Neural cell (in vitro differentiated cells): ENCODE measurements at regions not wholly inside any gene's neighbourhood (a gene's known extent, or its start where the extent isn't known, plus 50 kb on each side); places are given as distances from the start of the nearest gene placed in this dataset.

ENCODE experiments used
- H2AFZ ChIP-seq: fragments of 200-600, 300-800 bp; sonication (generic), shearing (Covaris generic); 2 replicates; pipeline ENCODE4 v1.6.0; 2014; ENCODE audit warnings: low read depth, mild to moderate bottlenecking, antibody characterized with exemption, low read length, moderate library complexity
- H3F3A ChIP-seq: fragments of 200-600 bp; shearing (Covaris generic); 2 replicates; pipeline ENCODE4 v1.6.1; 2016; ENCODE audit warnings: mild to moderate bottlenecking, moderate library complexity, mixed read lengths, antibody characterized with exemption, low read length; ENCODE audit not compliant: insufficient read depth, poor library complexity, severe bottlenecking
- H3K27ac ChIP-seq: fragments of 200-600, 300-800 bp; sonication (generic), shearing (Covaris generic); 2 replicates; pipeline ENCODE4 v1.5.1; 2014; ENCODE audit warnings: mild to moderate bottlenecking, low read length, moderate library complexity
- H3K27me3 ChIP-seq: fragments of 300-800, 200-600 bp; sonication (generic), shearing (Covaris generic); 2 replicates; pipeline ENCODE4 v1.6.0; 2014; ENCODE audit warnings: mild to moderate bottlenecking, low read depth, low read length, moderate library complexity; ENCODE audit not compliant: insufficient read depth
- H3K36me3 ChIP-seq: fragments of 300-800, 200-600 bp; sonication (generic), shearing (Covaris generic); 2 replicates; pipeline ENCODE4 v1.5.1; 2014; ENCODE audit warnings: mild to moderate bottlenecking, antibody characterized with exemption, low read length, moderate library complexity; ENCODE audit not compliant: insufficient read depth
- H3K4me2 ChIP-seq: fragments of 300-800, 200-600 bp; sonication (generic), shearing (Covaris generic); 2 replicates; pipeline ENCODE4 v1.6.0; 2014; ENCODE audit warnings: mild to moderate bottlenecking, low read length
- H3K4me3 ChIP-seq: fragments of 300-800, 200-600 bp; sonication (generic), shearing (Covaris generic); 2 replicates; pipeline ENCODE4 v1.5.1; 2014; ENCODE audit warnings: mild to moderate bottlenecking, low read length, moderate library complexity
- H3K79me2 ChIP-seq: fragments of 200-600 bp; shearing (Covaris generic); replicated peaks from 2 replicates; pipeline ENCODE4 v1.6.0; 2014; ENCODE audit warnings: mild to moderate bottlenecking, low read length, moderate library complexity; ENCODE audit not compliant: insufficient read depth
- H3K9ac ChIP-seq: fragments of 300-800, 200-600 bp; sonication (generic), shearing (Covaris generic); 2 replicates; pipeline ENCODE4 v1.6.1; 2016; ENCODE audit warnings: mild to moderate bottlenecking, low read length, mixed read lengths
- H3K9me2 ChIP-seq: fragments of 200-600 bp; shearing (Covaris generic); 2 replicates; pipeline ENCODE4 v1.6.1; 2016; ENCODE audit warnings: mild to moderate bottlenecking, low read length, mixed read lengths; ENCODE audit not compliant: insufficient read depth
- H3K9me3 ChIP-seq: fragments of 200-600, 300-800 bp; sonication (generic), shearing (Covaris generic); 2 replicates; pipeline ENCODE4 v1.6.1; 2016; ENCODE audit warnings: mild to moderate bottlenecking, mixed run types, low read length, moderate library complexity, mixed read lengths
- H4K20me1 ChIP-seq: fragments of 200-600 bp; shearing (Covaris generic); 2 replicates; pipeline ENCODE4 v1.6.1; 2016; ENCODE audit warnings: mild to moderate bottlenecking, mixed run types; ENCODE audit not compliant: insufficient read depth
- CTCF ChIP-seq: fragments of 450-650 bp; IDR thresholded peaks from 2 replicates; pipeline ENCODE4 v1.5.1; 2014; ENCODE audit warnings: antibody characterized with exemption, mild to moderate bottlenecking, moderate library complexity; ENCODE audit not compliant: poor library complexity, severe bottlenecking
- EP300 ChIP-seq: fragments of 450-650 bp; conservative IDR thresholded peaks from 2 replicates; pipeline ENCODE4 v1.6.1; 2014; ENCODE audit warnings: antibody characterized with exemption, mild to moderate bottlenecking, moderate library complexity; ENCODE audit not compliant: poor library complexity, severe bottlenecking
- EZH2 ChIP-seq: fragments of 200-600, 300-800 bp; shearing (Covaris generic), sonication (generic); IDR thresholded peaks from 2 replicates; pipeline ENCODE4 v1.6.1; 2014; ENCODE audit warnings: antibody characterized with exemption, low read length, borderline replicate concordance, mild to moderate bottlenecking; ENCODE audit not compliant: insufficient read depth, poor library complexity, severe bottlenecking
- MXI1 ChIP-seq: fragments of 450-650 bp; conservative IDR thresholded peaks from 2 replicates; pipeline ENCODE4 v1.6.1; 2014; ENCODE audit warnings: antibody characterized with exemption, mild to moderate bottlenecking; ENCODE audit not compliant: poor library complexity, severe bottlenecking
- POLR2AphosphoS5 ChIP-seq: IDR thresholded peaks from 2 replicates; pipeline ENCODE4 v1.6.1; 2012
- RAD21 ChIP-seq: fragments of 450-650 bp; conservative IDR thresholded peaks from 2 replicates; pipeline ENCODE4 v1.6.1; 2014; ENCODE audit warnings: antibody characterized with exemption, mild to moderate bottlenecking, moderate library complexity
- REST ChIP-seq: IDR thresholded peaks from 2 replicates; pipeline ENCODE4 v1.6.1; 2012; ENCODE audit warnings: borderline replicate concordance
- SMC3 ChIP-seq: fragments of 450-650 bp; conservative IDR thresholded peaks from 2 replicates; pipeline ENCODE4 v1.6.1; 2014; ENCODE audit warnings: antibody characterized with exemption, mild to moderate bottlenecking, moderate library complexity; ENCODE audit not compliant: poor library complexity
- TAF1 ChIP-seq: IDR thresholded peaks from 2 replicates; pipeline ENCODE4 v1.6.1; 2012; ENCODE audit warnings: low read depth

DNA sequence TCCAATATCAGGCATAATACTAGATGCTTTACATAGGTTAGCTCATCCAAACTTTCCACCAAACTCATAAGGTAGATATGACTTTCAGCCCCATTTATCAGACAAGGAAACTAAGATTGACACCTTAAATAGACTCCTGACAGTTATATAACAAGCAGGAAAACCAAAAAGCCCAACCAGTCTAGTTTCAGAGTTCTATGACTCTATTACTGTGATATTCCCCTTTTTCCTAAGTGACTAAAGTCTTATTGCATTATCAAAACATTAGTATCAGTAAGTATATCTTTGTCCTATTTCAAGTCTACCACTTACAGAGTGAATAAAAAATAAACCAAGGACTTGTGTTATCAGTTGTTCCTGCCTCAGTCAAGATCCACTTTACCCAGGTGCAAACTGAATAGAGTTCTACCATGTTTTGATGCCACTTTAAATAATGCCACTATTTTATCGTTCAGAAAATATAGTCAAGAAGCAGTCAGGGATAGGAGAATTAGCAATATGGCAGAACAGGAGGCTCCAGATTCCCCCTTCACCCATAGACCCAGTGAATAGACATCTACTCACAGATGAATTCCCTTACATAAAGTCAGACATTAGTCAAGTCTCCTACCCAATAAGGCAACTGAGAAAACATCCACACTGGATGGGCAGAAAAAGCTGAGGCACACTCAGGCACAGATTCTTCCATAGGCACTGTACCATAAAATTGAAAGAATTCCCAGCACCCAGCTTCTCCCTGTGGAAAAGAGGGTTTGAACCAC is 74.1 kb downstream of the CRPPA start:
- no peaks in the 10 kb centered on the region for H3K36me3 ChIP-seq
- no peaks in the 10 kb centered on the region for H3K27me3 ChIP-seq
- no peak overlapping the region for H3K9ac ChIP-seq
- H3K4me2 ChIP-seq = no peak overlapping the region
- H3F3A ChIP-seq = no peaks in the 10 kb centered on the region
- no peaks in the 10 kb centered on the region for H3K9me3 ChIP-seq
- no peaks in the 10 kb centered on the region for H3K79me2 ChIP-seq
- H3K4me3 ChIP-seq = no peak overlapping the region
- H4K20me1 ChIP-seq = no peaks in the 10 kb centered on the region
- no peak overlapping the region for H3K27ac ChIP-seq
- no peak for TF ChIP-seq EZH2
- no peak for TF ChIP-seq RAD21
- TF ChIP-seq EP300 = no peak
- TF ChIP-seq SMC3 = no peak
- no peak for TF ChIP-seq CTCF
- H2AFZ ChIP-seq = no peak overlapping the region
- H3K9me2 ChIP-seq = no peaks in the 10 kb centered on the region

DNA sequence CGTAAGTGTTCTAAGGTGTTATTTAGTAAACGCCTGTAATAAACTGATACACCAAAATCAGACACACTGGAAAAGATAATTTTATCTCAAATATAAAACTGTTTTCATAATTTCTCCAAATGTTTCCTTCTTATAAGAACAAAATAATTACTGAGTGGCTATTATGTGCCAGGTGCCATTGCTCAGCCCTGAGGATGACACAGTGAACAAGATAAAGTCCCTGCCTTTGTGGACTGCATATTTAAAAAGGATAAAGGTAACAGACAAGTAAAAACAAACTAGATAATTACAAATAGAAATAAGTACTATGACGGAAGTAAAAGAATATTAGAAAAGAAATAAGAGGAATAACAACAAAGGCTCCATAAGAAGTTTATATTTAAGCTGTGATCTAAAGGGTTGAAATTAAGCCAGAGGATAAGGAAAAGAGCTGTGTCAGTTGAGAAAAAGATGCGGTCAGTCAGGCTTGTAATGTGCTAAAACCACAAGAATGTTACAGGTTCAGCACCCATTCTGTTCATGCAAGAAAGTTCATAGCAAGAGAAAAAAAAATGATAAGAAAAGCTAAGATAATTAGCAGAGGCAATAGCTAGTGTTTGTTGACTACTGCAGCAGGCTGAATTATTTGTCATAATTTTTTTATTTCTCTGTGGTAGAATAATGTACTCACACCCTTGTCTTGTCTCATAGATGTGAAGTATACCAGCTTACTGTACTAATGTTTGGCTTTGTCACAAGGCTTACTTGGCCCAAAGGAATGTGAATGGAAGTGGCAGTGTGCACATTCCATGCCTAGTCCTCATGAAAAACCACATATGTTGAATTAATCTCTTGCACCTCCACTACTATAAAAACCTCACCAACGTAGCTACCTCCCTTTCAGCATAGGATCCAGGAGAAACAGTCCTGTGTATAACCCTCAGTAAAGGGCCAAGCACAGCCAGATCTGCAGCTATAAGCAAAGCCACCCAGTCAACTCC is 75.1 kb downstream of the CRPPA start:
- H3K27ac ChIP-seq = no peak overlapping the region
- no peaks in the 10 kb centered on the region for H3K9me3 ChIP-seq
- no peaks in the 10 kb centered on the region for H4K20me1 ChIP-seq
- H3K27me3 ChIP-seq = no peaks in the 10 kb centered on the region
- H3K4me2 ChIP-seq = no peak overlapping the region
- no peaks in the 10 kb centered on the region for H3F3A ChIP-seq
- no peak overlapping the region for H3K9ac ChIP-seq
- no peak for TF ChIP-seq MXI1
- TF ChIP-seq POLR2AphosphoS5 = no peak
- no peak for TF ChIP-seq TAF1
- no peak for TF ChIP-seq CTCF
- TF ChIP-seq EZH2 = no peak
- TF ChIP-seq EP300 = no peak
- TF ChIP-seq RAD21 = no peak
- TF ChIP-seq SMC3 = no peak
- no peak for TF ChIP-seq REST
- H2AFZ ChIP-seq = no peak overlapping the region
- no peak overlapping the region for H3K4me3 ChIP-seq
- H3K36me3 ChIP-seq = no peaks in the 10 kb centered on the region
- H3K79me2 ChIP-seq = no peaks in the 10 kb centered on the region
- no peaks in the 10 kb centered on the region for H3K9me2 ChIP-seq
